Spinal cord (tissue), 9 donors: ENCODE measurements at regions not wholly inside any gene's neighbourhood (a gene's known extent, or its start where the extent isn't known, plus 50 kb on each side); places are given as distances from the start of the nearest gene placed in this dataset.

Experiments
- DNase-seq, 6 donors: peaks; one replicate each; pipeline versions ENCODE4 v3.0.0 to v3.0.0-alpha.2; 2013 to 2015; ENCODE audit warnings: low spot score in 6 of 6, low read depth in 4 of 6
- H3K27ac ChIP-seq: one replicate; pipeline ENCODE4 v1.5.1; 2013; ENCODE audit warnings: low read depth, low read length, control low read depth
- H3K27me3 ChIP-seq: one replicate; pipeline ENCODE4 v1.6.1; 2013; ENCODE audit warnings: low read length; ENCODE audit not compliant: control insufficient read depth, insufficient read depth
- H3K36me3 ChIP-seq: one replicate; pipeline ENCODE4 v1.6.1; 2013; ENCODE audit warnings: low read length; ENCODE audit not compliant: control insufficient read depth, insufficient read depth
- H3K4me1 ChIP-seq: one replicate; pipeline ENCODE4 v1.6.1; 2013; ENCODE audit warnings: low read length; ENCODE audit not compliant: control insufficient read depth, insufficient read depth
- H3K4me3 ChIP-seq: one replicate; pipeline ENCODE4 v1.5.1; 2013; ENCODE audit warnings: low read depth, low read length, control low read depth
- H3K9me3 ChIP-seq: one replicate; pipeline ENCODE4 v1.6.1; 2013; ENCODE audit warnings: low read length; ENCODE audit not compliant: control insufficient read depth, insufficient read depth
- WGBS: methylation state at CpG from one replicate; pipeline ENCODE4 v1.1.5; 2013; ENCODE audit warnings: missing lambda C conversion rate; ENCODE audit not compliant: insufficient coverage; 5-methylcytosine and 5-hydroxymethylcytosine counted together
- donor health status: healthy.

- DNase-seq: no peak
- H3K9me3 ChIP-seq: no peaks in the 10 kb centered on the region
- H3K27me3 ChIP-seq: no peaks in the 10 kb centered on the region
- no peaks in the 10 kb centered on the region for H3K36me3 ChIP-seq
- no peaks in the 10 kb centered on the region for H3K4me1 ChIP-seq
- H3K4me3 ChIP-seq: no peak overlapping the region
- WGBS: no CpG with 5 or more reads among the region's 3 CpGs
- H3K27ac ChIP-seq: no peak overlapping the region
These were observed 2011.3 kb downstream of the EFNA5 start for GRCh38 chr5:105659396-105659795.

DNA sequence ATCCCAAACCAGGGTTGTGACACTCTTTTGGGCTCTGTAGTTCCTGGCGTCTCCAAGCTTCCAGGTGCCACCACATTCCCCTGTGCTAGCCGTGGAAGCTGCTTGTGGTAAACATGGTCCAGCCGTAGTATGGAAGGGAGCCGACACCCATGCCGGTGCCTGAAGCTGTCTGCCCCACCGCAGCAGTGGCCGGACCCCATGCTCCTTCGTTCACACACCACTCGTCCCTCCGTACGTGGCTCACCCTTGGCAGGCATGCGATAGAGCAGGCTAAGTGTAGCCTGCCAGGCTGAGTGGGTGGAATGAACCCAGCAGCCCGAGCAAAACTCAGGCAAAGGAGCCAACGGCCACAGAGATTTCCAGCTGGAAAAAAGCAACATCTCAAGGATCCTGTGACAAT lies 2030.4 kb downstream of the EFNA5 start:
- WGBS: 98% methylated on average over 12 of the region's 14 CpGs
- no peaks in the 10 kb centered on the region for H3K36me3 ChIP-seq
- H3K4me3 ChIP-seq: no peak overlapping the region
- no peaks in the 10 kb centered on the region for H3K9me3 ChIP-seq
- no peaks in the 10 kb centered on the region for H3K27me3 ChIP-seq
- DNase-seq: no peak
- no peak overlapping the region for H3K27ac ChIP-seq
- no peaks in the 10 kb centered on the region for H3K4me1 ChIP-seq

- Histone ChIP-seq H3K27ac (no peak overlapping the region), H3K27me3 (no peaks in the 10 kb centered on the region), H3K36me3 (no peaks in the 10 kb centered on the region), H3K4me3 (no peak overlapping the region), H3K9me3 (no peaks in the 10 kb centered on the region), H3K4me1 (no peaks in the 10 kb centered on the region)
- DNase-seq: no peak
- 85% methylated on average over 6 of the region's 6 CpGs for WGBS
These were observed 2031.2 kb downstream of the EFNA5 start for GRCh38 chr5:105639511-105639910.

DNA sequence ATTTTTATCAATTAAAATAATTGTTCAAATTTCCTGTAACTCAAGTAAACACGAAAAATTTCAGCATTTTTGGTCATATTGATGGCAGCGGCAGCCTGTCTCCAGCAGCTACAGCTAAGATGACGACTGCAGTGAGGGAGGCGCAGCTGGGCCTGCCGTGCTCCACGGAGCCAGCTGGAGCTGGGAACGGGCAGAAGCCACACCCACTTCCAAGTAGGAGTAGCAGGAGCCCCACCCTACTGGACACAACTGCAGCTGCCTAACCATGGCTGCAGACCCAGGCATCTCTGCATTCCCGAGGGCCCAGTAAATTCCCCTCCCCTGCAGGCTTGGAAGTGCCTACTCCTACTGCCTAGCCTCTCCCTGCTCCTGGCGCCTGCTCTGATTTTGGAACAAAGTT lies 2031.7 kb downstream of the EFNA5 start:
- WGBS: 79% methylated on average over 9 of the region's 9 CpGs
- Histone ChIP-seq H3K27me3 (no peaks in the 10 kb centered on the region), H3K4me3 (no peak overlapping the region), H3K9me3 (no peaks in the 10 kb centered on the region), H3K27ac (no peak overlapping the region), H3K36me3 (no peaks in the 10 kb centered on the region), H3K4me1 (no peaks in the 10 kb centered on the region)
- DNase-seq: no peak

DNA sequence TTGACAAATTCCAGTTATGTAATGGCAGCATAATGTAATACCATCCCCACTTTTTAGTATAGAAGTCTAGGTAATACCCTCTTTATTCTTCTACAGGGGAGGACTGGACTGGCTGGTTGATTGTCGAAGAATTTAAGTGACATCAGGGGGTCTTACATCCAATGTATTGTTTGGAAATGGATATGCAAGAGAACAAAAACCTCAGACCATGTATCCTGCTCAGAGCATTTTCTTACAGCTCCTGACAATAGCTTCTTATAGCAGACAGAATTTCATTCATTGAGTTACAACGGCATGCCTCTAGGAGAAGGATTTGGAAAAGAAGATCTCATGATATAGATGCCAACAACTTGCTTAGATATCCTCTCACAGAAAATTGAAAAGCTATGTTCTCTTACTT lies 2032.3 kb downstream of the EFNA5 start:
- no peaks in the 10 kb centered on the region for H3K4me1 ChIP-seq
- H3K4me3 ChIP-seq: no peak overlapping the region
- no peaks in the 10 kb centered on the region for H3K36me3 ChIP-seq
- H3K9me3 ChIP-seq: no peaks in the 10 kb centered on the region
- DNase-seq: no peak
- no CpG with 5 or more reads among the region's 2 CpGs for WGBS
- no peak overlapping the region for H3K27ac ChIP-seq
- no peaks in the 10 kb centered on the region for H3K27me3 ChIP-seq

DNA sequence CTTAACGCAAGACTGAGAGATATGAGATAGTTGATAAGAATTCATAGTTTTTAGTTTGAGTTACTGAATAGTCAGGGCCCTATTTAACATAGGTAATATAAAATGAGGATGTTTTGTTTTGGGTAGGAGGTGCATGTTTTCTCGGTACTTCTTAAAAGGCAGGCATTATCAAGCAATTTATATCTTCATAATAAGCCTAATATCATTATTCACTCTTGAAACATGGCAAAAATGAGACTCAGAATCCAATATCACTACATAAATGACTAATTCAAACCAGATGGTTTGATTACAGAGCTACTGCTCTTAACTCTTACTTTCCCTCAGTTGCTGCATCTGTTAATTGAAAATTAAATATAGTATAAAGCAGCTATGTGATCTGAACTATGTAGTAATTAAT lies 2038.7 kb downstream of the EFNA5 start:
- no peaks in the 10 kb centered on the region for H3K36me3 ChIP-seq
- H3K4me1 ChIP-seq: no peaks in the 10 kb centered on the region
- no peak for DNase-seq
- H3K27ac ChIP-seq: no peak overlapping the region
- 100% methylated on average over 1 of the region's 2 CpGs for WGBS
- no peak overlapping the region for H3K4me3 ChIP-seq
- H3K27me3 ChIP-seq: no peaks in the 10 kb centered on the region
- no peaks in the 10 kb centered on the region for H3K9me3 ChIP-seq

DNA sequence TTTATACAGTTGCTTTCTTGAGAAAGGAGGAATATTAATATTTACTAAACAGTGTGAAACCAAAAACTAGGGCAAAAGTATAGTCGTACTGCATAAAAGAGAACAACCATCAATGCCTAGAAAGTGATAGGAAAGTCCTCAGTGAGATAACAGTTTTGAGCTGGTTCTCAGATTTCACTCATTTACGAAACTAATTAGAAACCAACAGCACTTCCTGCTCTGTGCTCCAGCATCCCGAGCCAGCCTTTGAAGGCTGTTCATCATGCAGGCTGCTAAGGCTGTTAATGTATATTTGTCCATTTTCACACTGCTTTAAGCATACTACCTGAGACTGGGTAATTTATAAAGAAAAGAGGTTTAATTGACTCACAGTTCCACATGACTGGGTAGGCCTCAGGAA lies 2039.9 kb downstream of the EFNA5 start:
- no peak for DNase-seq
- Histone ChIP-seq H3K4me1 (no peaks in the 10 kb centered on the region), H3K36me3 (no peaks in the 10 kb centered on the region), H3K27ac (no peak overlapping the region), H3K4me3 (no peak overlapping the region), H3K9me3 (no peaks in the 10 kb centered on the region), H3K27me3 (no peaks in the 10 kb centered on the region)
- WGBS: 100% methylated on average over 1 of the region's 3 CpGs

GRCh38 chr5:105619725-105620124 lies 2051.0 kb downstream of the EFNA5 start:
- H3K4me3 ChIP-seq: no peak overlapping the region
- H3K36me3 ChIP-seq: no peaks in the 10 kb centered on the region
- WGBS: no CpG with 5 or more reads among the region's 3 CpGs
- DNase-seq: no peak
- no peaks in the 10 kb centered on the region for H3K9me3 ChIP-seq
- no peaks in the 10 kb centered on the region for H3K4me1 ChIP-seq
- no peaks in the 10 kb centered on the region for H3K27me3 ChIP-seq
- no peak overlapping the region for H3K27ac ChIP-seq

- no CpG with 5 or more reads among the region's 2 CpGs for WGBS
- Histone ChIP-seq H3K9me3 (no peaks in the 10 kb centered on the region), H3K27ac (no peak overlapping the region)
These were observed 2053.1 kb downstream of the EFNA5 start for GRCh38 chr5:105617436-105618215.

DNA sequence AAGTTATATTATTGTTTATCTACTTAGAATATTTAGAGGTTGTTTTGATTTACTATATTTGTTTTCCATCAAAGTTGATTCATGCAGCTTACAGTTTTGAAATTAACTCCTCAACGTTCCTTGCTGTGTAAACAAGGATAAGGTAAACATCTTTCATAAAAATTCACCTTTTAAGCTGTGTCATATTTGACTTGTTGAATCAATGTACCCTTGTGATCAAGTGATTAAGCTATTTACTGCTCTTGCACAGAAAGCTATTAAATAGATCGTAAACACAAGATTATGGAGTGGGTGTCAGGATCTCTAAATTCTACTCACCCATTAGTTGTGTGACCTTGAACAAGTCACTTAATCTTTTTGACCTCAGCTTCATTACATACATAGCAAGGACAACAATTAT lies 2054.0 kb upstream of the NUDT12 start:
- Histone ChIP-seq H3K27ac (no peak overlapping the region), H3K36me3 (no peaks in the 10 kb centered on the region), H3K4me1 (no peaks in the 10 kb centered on the region), H3K4me3 (no peak overlapping the region), H3K27me3 (no peaks in the 10 kb centered on the region), H3K9me3 (no peaks in the 10 kb centered on the region)
- DNase-seq: no peak
- no CpG with 5 or more reads among the region's 2 CpGs for WGBS

More at GRCh38 chr5:105617436-105618215, 2053.1 kb downstream of the EFNA5 start:
- DNase-seq: peak in 1 of 6 donors; percentile 14
- H3K4me3 ChIP-seq: no peak overlapping the region
- H3K27me3 ChIP-seq: no peaks in the 10 kb centered on the region
- no peaks in the 10 kb centered on the region for H3K36me3 ChIP-seq
- H3K4me1 ChIP-seq: no peaks in the 10 kb centered on the region
